IPS-18a (cell line): ENCODE measurements at regions not wholly inside any gene's neighbourhood (a gene's known extent, or its start where the extent isn't known, plus 50 kb on each side); places are given as distances from the start of the nearest gene placed in this dataset.
"Not testable (repeated sequence)": the region's sequence is repeated elsewhere in the genome, so short reads cannot be mapped to it uniquely, and the experiment has no call there.

ENCODE experiments used
- H3K27ac ChIP-seq: one replicate; pipeline ENCODE4 v1.5.1; 2013; ENCODE audit warnings: low read length
- H3K27me3 ChIP-seq: one replicate; pipeline ENCODE4 v1.6.1; 2013; ENCODE audit warnings: mild to moderate bottlenecking, low read length; ENCODE audit not compliant: control insufficient read depth, insufficient read depth
- H3K36me3 ChIP-seq: one replicate; pipeline ENCODE4 v1.6.1; 2013; ENCODE audit warnings: low read depth, low read length; ENCODE audit not compliant: control insufficient read depth
- H3K4me1 ChIP-seq: one replicate; pipeline ENCODE4 v1.6.1; 2013; ENCODE audit warnings: low read depth, low read length; ENCODE audit not compliant: control insufficient read depth
- H3K4me3 ChIP-seq: one replicate; pipeline ENCODE4 v1.5.1; 2013; ENCODE audit warnings: low read length
- H3K9ac ChIP-seq: one replicate; pipeline ENCODE4 v1.6.1; 2013; ENCODE audit warnings: mild to moderate bottlenecking, low read length, moderate library complexity
- H3K9me3 ChIP-seq: one replicate; pipeline ENCODE4 v1.6.1; 2013; ENCODE audit warnings: low read depth, low read length; ENCODE audit not compliant: control insufficient read depth

- Histone ChIP-seq H3K9ac (no peak overlapping the region), H3K4me1 (no peaks in the 10 kb centered on the region), H3K4me3 (no peak overlapping the region), H3K36me3 (no peaks in the 10 kb centered on the region), H3K9me3 (no peaks in the 10 kb centered on the region), H3K27me3 (no peaks in the 10 kb centered on the region), H3K27ac (no peak overlapping the region)
These were observed 232.1 kb upstream of the SEL1L start for GRCh38 chr14:81765651-81766275.

- H3K4me1 ChIP-seq = no peaks in the 10 kb centered on the region
- no peak overlapping the region for H3K27ac ChIP-seq
- no peaks in the 10 kb centered on the region for H3K9me3 ChIP-seq
- H3K4me3 ChIP-seq = no peak overlapping the region
- H3K27me3 ChIP-seq = no peaks in the 10 kb centered on the region
- no peak overlapping the region for H3K9ac ChIP-seq
- H3K36me3 ChIP-seq = no peaks in the 10 kb centered on the region
These were observed 232.8 kb upstream of the SEL1L start for GRCh38 chr14:81766321-81766915.

GRCh38 chr14:81767266-81767995 lies 233.8 kb upstream of the SEL1L start:
- Histone ChIP-seq H3K4me1 (no peaks in the 10 kb centered on the region), H3K27ac (no peak overlapping the region), H3K27me3 (no peaks in the 10 kb centered on the region), H3K4me3 (no peak overlapping the region), H3K9ac (no peak overlapping the region), H3K9me3 (no peaks in the 10 kb centered on the region), H3K36me3 (no peaks in the 10 kb centered on the region)

- H3K9ac ChIP-seq = no peak overlapping the region
- H3K4me1 ChIP-seq = no peaks in the 10 kb centered on the region
- no peaks in the 10 kb centered on the region for H3K9me3 ChIP-seq
- H3K36me3 ChIP-seq = no peaks in the 10 kb centered on the region
- H3K27ac ChIP-seq = no peak overlapping the region
- peaks cover 19% of the 10 kb centered on the region for H3K27me3 ChIP-seq
- no peak overlapping the region for H3K4me3 ChIP-seq
These were observed 238.1 kb upstream of the SEL1L start for GRCh38 chr14:81771651-81772275.

- peaks cover 25% of the 10 kb centered on the region for H3K27me3 ChIP-seq
- no peaks in the 10 kb centered on the region for H3K4me1 ChIP-seq
- H3K4me3 ChIP-seq = no peak overlapping the region
- H3K36me3 ChIP-seq = no peaks in the 10 kb centered on the region
- H3K9ac ChIP-seq = no peak overlapping the region
- no peaks in the 10 kb centered on the region for H3K9me3 ChIP-seq
- H3K27ac ChIP-seq = no peak overlapping the region
These were observed 238.7 kb upstream of the SEL1L start for GRCh38 chr14:81772381-81772780.

- peaks cover 3% of the 10 kb centered on the region for H3K4me1 ChIP-seq
- H3K27ac ChIP-seq = no peak overlapping the region
- H3K9ac ChIP-seq = no peak overlapping the region
- no peak overlapping the region for H3K4me3 ChIP-seq
- H3K27me3 ChIP-seq = peaks cover 67% of the 10 kb centered on the region
- H3K36me3 ChIP-seq = no peaks in the 10 kb centered on the region
- no peaks in the 10 kb centered on the region for H3K9me3 ChIP-seq
These were observed 242.9 kb upstream of the SEL1L start for GRCh38 chr14:81776531-81776930.

- H3K4me1 ChIP-seq, H3K4me3 ChIP-seq, H3K9ac ChIP-seq: not testable (repeated sequence)
These were observed 248.1 kb upstream of the SEL1L start for GRCh38 chr14:81781798-81782197.

GRCh38 chr14:81784084-81784483 lies 250.4 kb upstream of the SEL1L start:
- Histone ChIP-seq H3K27ac (no peak overlapping the region), H3K27me3 (peaks cover 80% of the 10 kb centered on the region), H3K4me1 (peaks cover 15% of the 10 kb centered on the region), H3K9ac (no peak overlapping the region), H3K36me3 (no peaks in the 10 kb centered on the region), H3K9me3 (no peaks in the 10 kb centered on the region), H3K4me3 (no peak overlapping the region)

More at GRCh38 chr14:81781798-81782197, 248.1 kb upstream of the SEL1L start:
- peaks cover 100% of the 10 kb centered on the region for H3K27me3 ChIP-seq
- not testable (repeated sequence) for H3K27ac ChIP-seq, H3K36me3 ChIP-seq, H3K9me3 ChIP-seq

- Histone ChIP-seq H3K9me3 (no peaks in the 10 kb centered on the region), H3K36me3 (no peaks in the 10 kb centered on the region), H3K4me3 (no peak overlapping the region), H3K4me1 (peaks cover 14% of the 10 kb centered on the region), H3K9ac (no peak overlapping the region), H3K27ac (no peak overlapping the region), H3K27me3 (no peaks in the 10 kb centered on the region)
These were observed 263.7 kb upstream of the SEL1L start for GRCh38 chr14:81797315-81797714.

GRCh38 chr14:81801921-81802320 lies 268.3 kb upstream of the SEL1L start:
- Histone ChIP-seq H3K4me1 (no peaks in the 10 kb centered on the region), H3K27ac (no peak overlapping the region), H3K4me3 (no peak overlapping the region), H3K27me3 (no peaks in the 10 kb centered on the region), H3K9ac (no peak overlapping the region), H3K9me3 (no peaks in the 10 kb centered on the region), H3K36me3 (no peaks in the 10 kb centered on the region)

- Histone ChIP-seq H3K36me3 (no peaks in the 10 kb centered on the region), H3K4me1 (no peaks in the 10 kb centered on the region), H3K9ac (no peak overlapping the region), H3K27ac (no peak overlapping the region), H3K27me3 (no peaks in the 10 kb centered on the region), H3K9me3 (no peaks in the 10 kb centered on the region), H3K4me3 (no peak overlapping the region)
These were observed 268.7 kb upstream of the SEL1L start for GRCh38 chr14:81802341-81802740.
